Mucosa of descending colon (tissue), 3 donors: ENCODE measurements at regions not wholly inside any gene's neighbourhood (a gene's known extent, or its start where the extent isn't known, plus 50 kb on each side); places are given as distances from the start of the nearest gene placed in this dataset.

Experiments
- ATAC-seq: fragments of 200-7000 bp; cut with Tn5 transposase; one replicate; pipeline ENCODE4 v1.9.1; 2020; ENCODE audit warnings: mild to moderate bottlenecking, moderate library complexity
- DNase-seq, 3 donors: peaks; one replicate each; pipeline ENCODE4 v3.0.0-alpha.2; 2020
- H3K36me3 ChIP-seq: fragments of 200-600 bp; one replicate; pipeline ENCODE4 v1.8.0; 2021; ENCODE audit warnings: low read depth, mild to moderate bottlenecking
- H3K4me1 ChIP-seq: fragments of 200-600 bp; one replicate; pipeline ENCODE4 v1.8.0; 2021; ENCODE audit warnings: low read depth, mild to moderate bottlenecking
- H3K4me3 ChIP-seq: fragments of 200-600 bp; one replicate; pipeline ENCODE4 v1.8.0; 2021; ENCODE audit warnings: mild to moderate bottlenecking
- H3K9me3 ChIP-seq: fragments of 200-600 bp; one replicate; pipeline ENCODE4 v1.8.0; 2021; ENCODE audit warnings: mild to moderate bottlenecking
- CTCF ChIP-seq: fragments of 200-600 bp; IDR thresholded peaks from one replicate; pipeline ENCODE4 v1.8.0; 2022; ENCODE audit warnings: antibody characterized with exemption, mild to moderate bottlenecking
- intact Hi-C, 2 donors: fragments of 100-400 bp; cut with DNase I in 1 of 2; cut with micrococcal nuclease in 1 of 2; formaldehyde crosslinking; loops; one replicate each; pipeline versions ENCODE4 v1.11.0 to v1.11.1; 2022; cut with DNase I, micrococcal nuclease
- donor health status: DM: no; HTN: no; CAD: no; lungs with moderate emphysema.
- donor health status: DM: no; HTN: no; CAD: no.
- donor health status: DM: no; HTN: yes; CAD: no.

GRCh38 chr6:153840039-153840850 is 198.8 kb upstream of the OPRM1 start:
- intact Hi-C loops = no loop called here
- no peak overlapping the region for H3K4me3 ChIP-seq
- DNase-seq = no peak
- no peak for ATAC-seq
- no peaks in the 10 kb centered on the region for H3K9me3 ChIP-seq
- H3K4me1 ChIP-seq = no peaks in the 10 kb centered on the region
- H3K36me3 ChIP-seq = no peaks in the 10 kb centered on the region
- TF ChIP-seq CTCF = no peak

GRCh38 chr6:153832543-153832942 is 206.5 kb upstream of the OPRM1 start:
- H3K4me3 ChIP-seq = no peak overlapping the region
- no peak for ATAC-seq

GRCh38 chr6:153831350-153832078 is 207.5 kb upstream of the OPRM1 start:
- Histone ChIP-seq H3K36me3 (no peaks in the 10 kb centered on the region), H3K4me3 (no peak overlapping the region), H3K9me3 (no peaks in the 10 kb centered on the region), H3K4me1 (no peaks in the 10 kb centered on the region)
- intact Hi-C loops = no loop called here
- no peak for TF ChIP-seq CTCF
- DNase-seq = no peak
- ATAC-seq = no peak

More at GRCh38 chr6:153832543-153832942, 206.5 kb upstream of the OPRM1 start:
- intact Hi-C loops = no loop called here
- Histone ChIP-seq H3K36me3 (no peaks in the 10 kb centered on the region), H3K9me3 (no peaks in the 10 kb centered on the region), H3K4me1 (no peaks in the 10 kb centered on the region)
- no peak for DNase-seq
- TF ChIP-seq CTCF = no peak

GRCh38 chr6:153817173-153817572 is 221.9 kb upstream of the OPRM1 start:
- no peaks in the 10 kb centered on the region for H3K9me3 ChIP-seq
- intact Hi-C loops = no loop called here
- ATAC-seq (no peak), DNase-seq (no peak)
- no peaks in the 10 kb centered on the region for H3K4me1 ChIP-seq
- H3K36me3 ChIP-seq = no peaks in the 10 kb centered on the region
- no peak for TF ChIP-seq CTCF
- no peak overlapping the region for H3K4me3 ChIP-seq

DNA sequence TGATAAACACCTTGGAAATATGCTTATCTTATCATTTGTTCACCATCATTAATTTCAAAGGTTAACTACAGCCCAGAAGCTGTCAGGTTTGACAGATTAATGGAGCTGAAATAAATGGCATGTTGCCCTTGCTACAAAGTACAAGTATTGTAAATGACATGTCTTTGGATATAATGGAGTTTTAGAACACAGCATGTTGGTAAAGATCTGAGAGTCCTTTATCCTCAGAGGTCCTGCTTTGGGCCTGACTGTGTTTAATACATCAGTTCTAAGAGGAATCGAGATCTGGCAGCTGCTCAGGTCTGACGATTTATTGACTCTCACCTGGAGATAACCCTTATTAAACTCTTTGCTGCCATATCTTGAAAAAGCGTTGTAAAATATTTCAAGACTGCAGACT is 222.7 kb upstream of the OPRM1 start:
- ATAC-seq = no peak
- no peaks in the 10 kb centered on the region for H3K4me1 ChIP-seq
- DNase-seq = no peak
- intact Hi-C loops = no loop called here
- no peaks in the 10 kb centered on the region for H3K9me3 ChIP-seq
- no peak overlapping the region for H3K4me3 ChIP-seq
- H3K36me3 ChIP-seq = no peaks in the 10 kb centered on the region
- no peak for TF ChIP-seq CTCF
